PC-9 (cell line): ENCODE measurements at regions not wholly inside any gene's neighbourhood (a gene's known extent, or its start where the extent isn't known, plus 50 kb on each side); places are given as distances from the start of the nearest gene placed in this dataset.

Source experiments
- BruUV-seq: library from RNA; stranded (reverse); fragments of 400-500 nt; replicated peaks from 2 replicates; lab custom pipeline; 2021; lab: Mats Ljungman, UMichigan
- CTCF ChIA-PET: fragments of 300-600 bp; sonication (Branson Sonifier 250); formaldehyde crosslinking; loops from one replicate; lab custom pipeline; 2022; ENCODE audit warnings: antibody characterized with exemption; lab: Charles Lee
- POLR2A ChIA-PET: fragments of 300-600 bp; sonication (Branson Sonifier 250); formaldehyde crosslinking; loops from one replicate; lab custom pipeline; 2022; ENCODE audit warnings: antibody characterized with exemption; ENCODE audit not compliant: unreplicated experiment; lab: Charles Lee
- DNase-seq, 2 experiments: peaks; one replicate each; pipeline versions ENCODE4 v3.0.0 to v3.0.0-alpha.2; 2015 to 2022; ENCODE audit warnings: mixed read lengths in 1 of 2
- H2AFZ ChIP-seq: fragments of 200-600 bp; sonication (generic); 2 replicates; pipeline ENCODE4 v1.8.1; 2017; ENCODE audit warnings: antibody characterized with exemption
- H3F3A ChIP-seq: fragments of 200-600 bp; sonication (generic); 2 replicates; pipeline ENCODE4 v1.8.1; 2017; ENCODE audit warnings: antibody characterized with exemption, mild to moderate bottlenecking, low read depth; ENCODE audit not compliant: insufficient read depth
- H3K27ac ChIP-seq: fragments of 200-600 bp; sonication (generic); 2 replicates; pipeline ENCODE4 v1.6.1; 2016; ENCODE audit warnings: mixed run types
- H3K27me3 ChIP-seq: fragments of 200-600 bp; sonication (generic); 2 replicates; pipeline ENCODE4 v1.6.1; 2016; ENCODE audit warnings: low read depth, mixed run types; ENCODE audit not compliant: insufficient read depth
- H3K36me3 ChIP-seq: fragments of 200-600 bp; sonication (generic); 2 replicates; pipeline ENCODE4 v1.6.1; 2016; ENCODE audit warnings: low read depth, mixed run types
- H3K4me1 ChIP-seq: fragments of 200-600 bp; sonication (generic); replicated peaks from 2 replicates; pipeline ENCODE4 v1.6.1; 2016; ENCODE audit warnings: mixed run types; ENCODE audit not compliant: insufficient read depth
- H3K4me2 ChIP-seq: fragments of 200-600 bp; sonication (generic); 2 replicates; pipeline ENCODE4 v1.6.1; 2017; ENCODE audit warnings: mixed run types
- H3K4me3 ChIP-seq: fragments of 200-600 bp; sonication (generic); 2 replicates; pipeline ENCODE4 v1.6.1; 2016; ENCODE audit warnings: mixed run types
- H3K79me2 ChIP-seq: fragments of 200-600 bp; sonication (generic); 2 replicates; pipeline ENCODE4 v1.6.1; 2017; ENCODE audit warnings: low read depth, mixed run types
- H3K9me2 ChIP-seq: fragments of 200-600 bp; sonication (generic); 2 replicates; pipeline ENCODE4 v1.8.1; 2017; ENCODE audit warnings: mild to moderate bottlenecking; ENCODE audit not compliant: insufficient read depth
- H3K9me3 ChIP-seq: fragments of 200-600 bp; sonication (generic); 2 replicates; pipeline ENCODE4 v1.8.1; 2016; ENCODE audit warnings: low read depth; ENCODE audit not compliant: insufficient read depth
- H4K20me1 ChIP-seq: fragments of 200-600 bp; sonication (generic); 2 replicates; pipeline ENCODE4 v1.8.1; 2017; ENCODE audit not compliant: insufficient read depth
- EZH2 ChIP-seq: fragments of 200-600 bp; sonication (generic); IDR thresholded peaks from 2 replicates; pipeline ENCODE4 v1.8.0; 2017; ENCODE audit warnings: antibody characterized with exemption, low read depth
- intact Hi-C: fragments of 100-400 bp; cut with micrococcal nuclease; formaldehyde crosslinking; loops from one replicate; pipeline ENCODE4 v1.10.0; 2022; ENCODE audit not compliant: unreplicated experiment
- TF ChIP-seq, protein P1 (sequence below): fragments of 200-600 bp; sonication (generic); conservative IDR thresholded peaks from 2 replicates; pipeline ENCODE4 v1.6.1; 2017; ENCODE audit warnings: mixed run types, antibody characterized with exemption, mild to moderate bottlenecking, moderate library complexity

DNA sequence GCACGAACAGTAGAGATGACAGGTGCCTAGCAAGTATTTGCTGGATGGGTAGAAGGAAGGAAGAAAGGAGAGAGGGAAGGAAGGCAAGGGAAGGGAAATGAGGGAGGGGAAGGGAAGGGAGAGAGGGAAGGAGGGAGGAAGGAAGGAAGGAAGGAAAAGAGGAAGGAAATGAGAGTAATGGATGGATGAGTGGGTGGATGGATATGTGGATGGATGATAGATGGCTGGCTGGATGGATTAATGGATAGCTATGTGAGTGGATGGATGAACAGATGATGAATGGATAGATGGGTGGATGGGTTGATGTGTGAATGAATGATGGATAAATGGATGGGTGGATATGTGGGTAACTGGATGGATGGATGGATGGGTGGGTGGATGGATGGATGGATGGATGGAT, 125.9 kb upstream of the FGF3 start:
- no peaks in the 10 kb centered on the region for H3K9me2 ChIP-seq
- peaks cover 29% of the 10 kb centered on the region for H3F3A ChIP-seq
- no peaks in the 10 kb centered on the region for H3K36me3 ChIP-seq
- peaks cover 5% of the 10 kb centered on the region; the same call in 1 of the 2 replicates for H3K79me2 ChIP-seq
- no TSS peak for BruUV-seq
- H3K9me3 ChIP-seq: no peaks in the 10 kb centered on the region
- H3K4me1 ChIP-seq: peaks cover 34% of the 10 kb centered on the region
- no peaks in the 10 kb centered on the region for H3K27me3 ChIP-seq
- H4K20me1 ChIP-seq: no peaks in the 10 kb centered on the region
- ChIA-PET CTCF (no interaction called here), POLR2A (no interaction called here)
- intact Hi-C loops: loop anchor here (5.0 to 10.0 kb wide), 2 partner anchors 120 to 197 kb away; no protein-coding TSS in a partner anchor
- TF ChIP-seq, protein P1, sequence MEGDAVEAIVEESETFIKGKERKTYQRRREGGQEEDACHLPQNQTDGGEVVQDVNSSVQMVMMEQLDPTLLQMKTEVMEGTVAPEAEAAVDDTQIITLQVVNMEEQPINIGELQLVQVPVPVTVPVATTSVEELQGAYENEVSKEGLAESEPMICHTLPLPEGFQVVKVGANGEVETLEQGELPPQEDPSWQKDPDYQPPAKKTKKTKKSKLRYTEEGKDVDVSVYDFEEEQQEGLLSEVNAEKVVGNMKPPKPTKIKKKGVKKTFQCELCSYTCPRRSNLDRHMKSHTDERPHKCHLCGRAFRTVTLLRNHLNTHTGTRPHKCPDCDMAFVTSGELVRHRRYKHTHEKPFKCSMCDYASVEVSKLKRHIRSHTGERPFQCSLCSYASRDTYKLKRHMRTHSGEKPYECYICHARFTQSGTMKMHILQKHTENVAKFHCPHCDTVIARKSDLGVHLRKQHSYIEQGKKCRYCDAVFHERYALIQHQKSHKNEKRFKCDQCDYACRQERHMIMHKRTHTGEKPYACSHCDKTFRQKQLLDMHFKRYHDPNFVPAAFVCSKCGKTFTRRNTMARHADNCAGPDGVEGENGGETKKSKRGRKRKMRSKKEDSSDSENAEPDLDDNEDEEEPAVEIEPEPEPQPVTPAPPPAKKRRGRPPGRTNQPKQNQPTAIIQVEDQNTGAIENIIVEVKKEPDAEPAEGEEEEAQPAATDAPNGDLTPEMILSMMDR: no peak
- TF ChIP-seq EZH2: no peak
- H3K27ac ChIP-seq: no peak overlapping the region
- no peak for DNase-seq
- no peak overlapping the region for H3K4me3 ChIP-seq
- no peak overlapping the region for H2AFZ ChIP-seq
- H3K4me2 ChIP-seq: no peak overlapping the region

DNA sequence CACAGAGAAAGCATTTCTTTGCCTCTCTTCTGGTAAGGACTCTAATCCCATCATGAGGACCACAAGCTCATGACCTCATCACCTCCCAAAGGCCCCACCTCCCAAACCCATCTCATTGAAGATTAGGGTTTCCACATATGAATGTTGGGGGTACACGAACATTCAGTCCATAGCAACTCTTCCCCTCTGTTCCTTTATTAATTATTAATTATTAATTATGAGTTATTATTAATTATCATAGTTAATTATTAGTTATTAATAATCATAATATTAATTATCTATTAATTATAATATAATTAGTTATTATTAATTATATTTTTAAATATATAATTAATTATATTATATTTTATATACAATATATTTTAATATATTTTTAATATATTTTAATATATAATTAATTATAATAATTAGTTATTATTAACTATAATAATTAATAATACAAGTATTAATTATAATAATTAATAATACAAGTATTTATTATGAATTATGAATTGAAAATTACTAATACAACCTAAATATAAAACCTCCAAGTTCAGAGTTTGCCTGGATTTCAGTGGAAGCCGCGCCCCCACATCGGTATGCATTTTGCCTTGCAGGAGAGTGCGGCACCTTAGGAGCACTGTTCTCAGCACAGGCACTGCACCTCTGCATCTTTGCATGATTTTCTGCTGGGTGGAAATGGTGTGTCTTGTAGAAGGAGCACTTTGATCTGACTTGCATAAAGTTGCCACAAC, 128.0 kb upstream of the FGF3 start:
- Histone ChIP-seq H3K4me2 (peak overlapping the region; percentile 75), H3K36me3 (no peaks in the 10 kb centered on the region), H3K4me1 (peaks cover 45% of the 10 kb centered on the region), H3K27ac (peak overlapping the region; percentile 96), H2AFZ (0 out of 2 replicates have a peak overlapping the region, but pooled peaks have one; percentile 5), H3F3A (peaks cover 35% of the 10 kb centered on the region), H3K79me2 (peaks cover 5% of the 10 kb centered on the region; the same call in 1 of the 2 replicates), H3K9me2 (no peaks in the 10 kb centered on the region), H3K27me3 (no peaks in the 10 kb centered on the region), H3K4me3 (peak overlapping the region; percentile 27; the same call in 1 of the 2 replicates), H4K20me1 (no peaks in the 10 kb centered on the region), H3K9me3 (no peaks in the 10 kb centered on the region)
- intact Hi-C loops: loop anchor here (5.0 to 10.0 kb wide), 2 partner anchors 118 to 195 kb away; no protein-coding TSS in a partner anchor
- BruUV-seq: no TSS peak
- ChIA-PET CTCF (interaction anchor here (0.6 to 1.2 kb wide), 2 partner anchors 123 to 181 kb away, joined by 6 to 7 read pairs; no protein-coding TSS in a partner anchor), POLR2A (interaction anchor here (0.6 kb wide), 1 partner anchor 261 kb away, joined by 20 read pairs; no protein-coding TSS in a partner anchor)
- no peak for TF ChIP-seq EZH2
- TF ChIP-seq, protein P1: no peak
- peak in 1 of 2 experiments; percentile 37 for DNase-seq

DNA sequence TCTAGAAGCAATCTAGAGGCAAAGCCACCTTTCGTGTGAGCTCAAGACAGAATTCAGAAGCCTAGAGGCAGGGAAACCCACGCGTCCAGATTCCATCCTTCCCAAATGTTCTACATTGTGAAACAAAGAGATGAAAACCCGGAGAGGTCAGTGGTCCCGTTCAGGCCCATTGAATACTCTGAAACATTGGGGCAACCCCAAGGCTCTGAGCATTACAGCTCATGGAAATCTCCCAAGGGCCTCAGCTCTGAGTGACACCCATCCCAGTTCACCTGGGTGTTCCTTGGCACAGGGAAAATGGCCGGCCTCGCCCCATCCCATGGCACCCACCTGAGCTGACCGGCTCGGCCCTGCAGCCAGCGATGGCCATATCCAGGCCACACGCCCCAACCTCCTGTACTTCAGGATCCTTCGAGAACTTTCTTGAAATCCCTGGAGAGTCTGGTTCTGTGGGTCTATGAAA, 128.6 kb upstream of the FGF3 start:
- no TSS peak for BruUV-seq
- intact Hi-C loops: loop anchor here (1.0 to 10.0 kb wide), 4 partner anchors 33 to 194 kb away; no protein-coding TSS in a partner anchor
- no peaks in the 10 kb centered on the region for H4K20me1 ChIP-seq
- no peaks in the 10 kb centered on the region for H3K27me3 ChIP-seq
- H3F3A ChIP-seq: peaks cover 35% of the 10 kb centered on the region
- H3K4me3 ChIP-seq: peak overlapping the region; percentile 27; the same call in 1 of the 2 replicates
- no peak for TF ChIP-seq EZH2
- TF ChIP-seq, protein P1: no peak
- no peaks in the 10 kb centered on the region for H3K9me2 ChIP-seq
- H2AFZ ChIP-seq: peak overlapping the region; percentile 5; the same call in 1 of the 2 replicates
- peak overlapping the region; percentile 75 for H3K4me2 ChIP-seq
- H3K4me1 ChIP-seq: peaks cover 45% of the 10 kb centered on the region
- peak in 1 of 2 experiments; percentile 40 for DNase-seq
- H3K9me3 ChIP-seq: no peaks in the 10 kb centered on the region
- peak overlapping the region; percentile 96 for H3K27ac ChIP-seq
- ChIA-PET POLR2A (interaction anchor here (0.6 kb wide), 2 partner anchors 8 to 261 kb away, joined by 3 to 20 read pairs; no protein-coding TSS in a partner anchor), CTCF (interaction anchor here (0.6 to 1.2 kb wide), 2 partner anchors 124 to 180 kb away, joined by 6 to 7 read pairs; no protein-coding TSS in a partner anchor)
- H3K36me3 ChIP-seq: no peaks in the 10 kb centered on the region
- peaks cover 5% of the 10 kb centered on the region; the same call in 1 of the 2 replicates for H3K79me2 ChIP-seq
